Fibroblast of the conjunctiva (primary cell): ENCODE measurements at regions not wholly inside any gene's neighbourhood (a gene's known extent, or its start where the extent isn't known, plus 50 kb on each side); places are given as distances from the start of the nearest gene placed in this dataset.
"Not testable (repeated sequence)": the region's sequence is repeated elsewhere in the genome, so short reads cannot be mapped to it uniquely, and the experiment has no call there.

Source experiments
- DNase-seq: peaks from one replicate; pipeline ENCODE4 v3.0.0-alpha.2; 2010; ENCODE audit warnings: low read depth

GRCh38 chr9:1115370-1115769 is 65.2 kb downstream of the DMRT2 start:
- DNase-seq, result no peak

GRCh38 chr9:1117439-1117838 is 67.3 kb downstream of the DMRT2 start:
- DNase-seq, result no peak

GRCh38 chr9:1120500-1121165 is 70.5 kb downstream of the DMRT2 start:
- no peak for DNase-seq

- no peak for DNase-seq
Measured at GRCh38 chr9:1125741-1126140, 75.6 kb downstream of the DMRT2 start.

- DNase-seq, result no peak
Measured at GRCh38 chr9:1128046-1128445, 77.9 kb downstream of the DMRT2 start.

GRCh38 chr9:1129382-1129781 is 79.2 kb downstream of the DMRT2 start:
- no peak for DNase-seq

- no peak for DNase-seq
Measured at GRCh38 chr9:1140057-1140456, 89.9 kb downstream of the DMRT2 start.

GRCh38 chr9:1151691-1152090 is 101.5 kb downstream of the DMRT2 start:
- DNase-seq, result no peak

- DNase-seq, result no peak
Measured at GRCh38 chr9:1152171-1152570, 102.0 kb downstream of the DMRT2 start.

GRCh38 chr9:1154739-1155138 is 104.6 kb downstream of the DMRT2 start:
- DNase-seq, result no peak

GRCh38 chr9:1155602-1156001 is 105.4 kb downstream of the DMRT2 start:
- DNase-seq, result no peak

- DNase-seq, result no peak
Measured at GRCh38 chr9:1156794-1157550, 106.8 kb downstream of the DMRT2 start.

- no peak for DNase-seq
Measured at GRCh38 chr9:1157836-1158235, 107.7 kb downstream of the DMRT2 start.

- DNase-seq, result no peak
Measured at GRCh38 chr9:1170918-1171317, 120.8 kb downstream of the DMRT2 start.

- no peak for DNase-seq
Measured at GRCh38 chr9:1171546-1171945, 121.4 kb downstream of the DMRT2 start.

GRCh38 chr9:1173211-1173610 is 123.1 kb downstream of the DMRT2 start:
- DNase-seq, result peak; percentile 22

- DNase-seq, result peak; percentile 64
Measured at GRCh38 chr9:1173993-1174392, 123.8 kb downstream of the DMRT2 start.

GRCh38 chr9:1179366-1179765 is 129.2 kb downstream of the DMRT2 start:
- no peak for DNase-seq

GRCh38 chr9:1184146-1184545 is 134.0 kb downstream of the DMRT2 start:
- DNase-seq, result no peak

- DNase-seq, result not testable (repeated sequence)
Measured at GRCh38 chr9:1187137-1187536, 137.0 kb downstream of the DMRT2 start.

- DNase-seq, result not testable (repeated sequence)
Measured at GRCh38 chr9:1195636-1196035, 145.5 kb downstream of the DMRT2 start.

GRCh38 chr9:1198085-1198484 is 147.9 kb downstream of the DMRT2 start:
- DNase-seq, result no peak

- no peak for DNase-seq
Measured at GRCh38 chr9:1200847-1201251, 150.7 kb downstream of the DMRT2 start.

GRCh38 chr9:1201262-1201661 is 151.1 kb downstream of the DMRT2 start:
- DNase-seq, result no peak
